Tibial artery (tissue), 4 donors: ENCODE measurements at regions not wholly inside any gene's neighbourhood (a gene's known extent, or its start where the extent isn't known, plus 50 kb on each side); places are given as distances from the start of the nearest gene placed in this dataset.

ENCODE experiments used
- DNase-seq, 2 donors: peaks; one replicate each; pipeline ENCODE4 v3.0.0-alpha.2; 2019
- H3K27ac ChIP-seq, 2 donors: fragments of 200-600 bp; sonication (generic) in 1 of 2; 1 replicate in 1 of 2; 2 replicates in 1 of 2; pipeline ENCODE4 v1.5.1; 2018 to 2019; ENCODE audit warnings: mild to moderate bottlenecking in 1 of 2
- H3K27me3 ChIP-seq, 2 donors: fragments of 200-600 bp; sonication (generic) in 1 of 2; one replicate each; pipeline versions ENCODE4 v1.5.1 to v1.6.0; 2016 to 2019
- H3K36me3 ChIP-seq, 3 donors: fragments of 200-600 bp; sonication (generic) in 2 of 3; one replicate each; pipeline ENCODE4 v1.5.1; 2016 to 2019; ENCODE audit warnings: mild to moderate bottlenecking in 2 of 3
- H3K4me1 ChIP-seq, 4 donors: fragments of 200-600 bp; sonication (generic) in 2 of 4; 1 replicate in 3 of 4; 2 replicates in 1 of 4; pipeline ENCODE4 v1.5.1; 2016 to 2019
- H3K4me3 ChIP-seq, 2 donors: fragments of 200-600 bp; sonication (generic) in 1 of 2; 1 replicate in 1 of 2; 2 replicates in 1 of 2; pipeline ENCODE4 v1.5.1; 2018 to 2019; ENCODE audit warnings: mild to moderate bottlenecking in 2 of 2
- H3K9me3 ChIP-seq, 3 donors: fragments of 200-600 bp; sonication (generic) in 1 of 3; one replicate each; pipeline ENCODE4 v1.5.1; 2016 to 2019
- CTCF ChIP-seq, 2 experiments: fragments of 200-600 bp in 1 of 2; fragments of 450-650 bp in 1 of 2; IDR thresholded peaks; one replicate each; pipeline ENCODE4 v1.5.1; 2017 to 2019; ENCODE audit warnings: antibody characterized with exemption in 2 of 2, mild to moderate bottlenecking in 1 of 2, moderate library complexity in 1 of 2
- intact Hi-C: fragments of 100-400 bp; cut with DNase I; formaldehyde crosslinking; loops from one replicate; pipeline ENCODE4 v1.15.0; 2023; ENCODE audit warnings: low total_unique reads

GRCh38 chrX:39759526-39760224 is 338.1 kb downstream of the BCOR start:
- TF ChIP-seq CTCF (IDR thresholded peaks at IDR 0.05) = no peak
- Histone ChIP-seq H3K4me1 (peaks cover 0 to 59% (median 33%) of the 10 kb centered on the region in 4 donors), H3K9me3 (no peaks in the 10 kb centered on the region), H3K27ac (peak overlapping the region; percentile 73 to 88), H3K27me3 (no peaks in the 10 kb centered on the region), H3K36me3 (no peaks in the 10 kb centered on the region), H3K4me3 (no peak overlapping the region)
- intact Hi-C loops = no loop called here
- DNase-seq = peak in 1 of 2 donors; percentile 78

DNA sequence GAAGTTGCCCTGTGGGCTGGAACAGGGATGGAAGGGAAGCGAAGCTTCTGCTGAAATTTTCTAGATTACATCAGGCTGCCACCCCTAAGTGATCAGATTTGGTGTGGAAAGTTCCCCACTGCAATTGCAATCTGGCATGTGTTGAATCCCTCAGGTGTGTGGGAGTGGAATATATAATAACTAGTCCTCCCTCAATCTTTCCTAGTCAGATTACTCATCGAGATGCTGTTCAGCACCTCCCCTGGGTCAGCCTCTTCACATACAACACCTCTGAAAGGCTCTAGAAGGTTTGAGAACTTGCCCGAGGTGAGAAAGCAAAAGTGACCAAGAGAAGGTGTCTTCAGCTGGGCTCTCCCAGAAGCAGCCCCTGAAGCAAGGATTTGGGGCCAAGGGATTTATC is 336.8 kb downstream of the BCOR start:
- Histone ChIP-seq H3K27me3 (no peaks in the 10 kb centered on the region), H3K4me1 (peaks cover 0 to 48% (median 24%) of the 10 kb centered on the region in 4 donors), H3K4me3 (no peak overlapping the region), H3K9me3 (no peaks in the 10 kb centered on the region), H3K27ac (peak overlapping the region; percentile 73 to 88), H3K36me3 (no peaks in the 10 kb centered on the region)
- intact Hi-C loops = no loop called here
- DNase-seq = no peak
- no peak for TF ChIP-seq CTCF (IDR thresholded peaks at IDR 0.05)

DNA sequence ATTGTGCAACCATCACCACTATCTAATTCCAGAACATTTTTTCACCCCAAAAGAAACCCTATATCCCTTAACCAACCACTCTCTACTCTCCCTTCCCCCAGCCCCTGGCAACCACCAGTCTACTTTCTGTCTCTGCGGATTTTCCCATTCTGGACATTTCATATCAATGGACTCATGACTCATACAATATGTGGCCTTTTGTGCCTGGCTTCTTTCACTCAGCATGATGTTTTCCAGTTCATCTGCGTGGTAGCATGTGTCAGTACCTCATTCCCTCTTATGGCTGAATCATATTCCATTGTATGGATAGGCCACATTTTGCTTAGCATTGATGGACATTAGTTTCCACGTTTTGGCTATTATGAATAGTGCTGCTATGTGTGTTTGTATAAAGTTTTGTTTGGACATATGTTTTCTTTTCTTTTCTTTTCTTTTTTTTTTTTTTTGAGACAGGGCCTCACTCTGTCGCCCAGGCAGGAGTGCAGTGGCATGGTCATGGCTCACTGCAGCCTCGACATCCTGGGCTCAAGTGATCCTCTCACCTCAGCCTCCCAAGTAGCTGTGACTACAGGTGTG is 335.4 kb downstream of the BCOR start:
- no peak for DNase-seq
- Histone ChIP-seq H3K4me1 (peaks cover 0 to 56% (median 28%) of the 10 kb centered on the region in 4 donors), H3K36me3 (no peaks in the 10 kb centered on the region), H3K4me3 (no peak overlapping the region), H3K27me3 (no peaks in the 10 kb centered on the region), H3K27ac (peak overlapping the region in 1 of 2 donors; percentile 88), H3K9me3 (no peaks in the 10 kb centered on the region)
- no peak for TF ChIP-seq CTCF (IDR thresholded peaks at IDR 0.05)
- intact Hi-C loops = no loop called here

- Histone ChIP-seq H3K36me3 (no peaks in the 10 kb centered on the region), H3K27ac (no peak overlapping the region), H3K4me1 (peaks cover 0 to 46% (median 18%) of the 10 kb centered on the region in 4 donors), H3K4me3 (no peak overlapping the region), H3K9me3 (no peaks in the 10 kb centered on the region), H3K27me3 (no peaks in the 10 kb centered on the region)
- TF ChIP-seq CTCF (IDR thresholded peaks at IDR 0.05) = no peak
- DNase-seq = no peak
- intact Hi-C loops = no loop called here
Observed at GRCh38 chrX:39764441-39764914, 333.3 kb downstream of the BCOR start.

- intact Hi-C loops = no loop called here
- DNase-seq = no peak
Observed at GRCh38 chrX:39765327-39765726, 332.4 kb downstream of the BCOR start.

More at GRCh38 chrX:39765327-39765726, 332.4 kb downstream of the BCOR start:
- H3K4me3 ChIP-seq = no peak overlapping the region
- H3K36me3 ChIP-seq = no peaks in the 10 kb centered on the region
- H3K27me3 ChIP-seq = no peaks in the 10 kb centered on the region
- H3K9me3 ChIP-seq = no peaks in the 10 kb centered on the region
- no peak overlapping the region for H3K27ac ChIP-seq
- peaks cover 0 to 38% (median 13%) of the 10 kb centered on the region in 4 donors for H3K4me1 ChIP-seq
- no peak for TF ChIP-seq CTCF (IDR thresholded peaks at IDR 0.05)
